Mucosa of rectum (tissue), 2 donors: ENCODE measurements at regions not wholly inside any gene's neighbourhood (a gene's known extent, or its start where the extent isn't known, plus 50 kb on each side); places are given as distances from the start of the nearest gene placed in this dataset.

Source experiments
- H3K27ac ChIP-seq, 2 donors: one replicate each; pipeline ENCODE4 v1.7.0; 2013; ENCODE audit warnings: inconsistent platforms in 2 of 2, low read depth in 2 of 2, low read length in 2 of 2
- H3K27me3 ChIP-seq, 2 donors: one replicate each; pipeline ENCODE4 v1.7.0; 2013; ENCODE audit warnings: low read length in 2 of 2; ENCODE audit not compliant: control insufficient read depth in 2 of 2, insufficient read depth in 2 of 2
- H3K36me3 ChIP-seq, 2 donors: one replicate each; pipeline ENCODE4 v1.7.0; 2013; ENCODE audit warnings: low read length in 2 of 2; ENCODE audit not compliant: control insufficient read depth in 2 of 2, insufficient read depth in 2 of 2
- H3K4me1 ChIP-seq, 2 donors: one replicate each; pipeline ENCODE4 v1.7.0; 2013; ENCODE audit warnings: low read length in 2 of 2, mild to moderate bottlenecking in 1 of 2; ENCODE audit not compliant: control insufficient read depth in 2 of 2, insufficient read depth in 2 of 2
- H3K4me3 ChIP-seq, 2 donors: one replicate each; pipeline ENCODE4 v1.7.0; 2013; ENCODE audit warnings: low read length in 2 of 2
- H3K9ac ChIP-seq, 2 donors: one replicate each; pipeline ENCODE4 v1.7.0; 2013; ENCODE audit warnings: low read length in 2 of 2, low read depth in 1 of 2, mild to moderate bottlenecking in 1 of 2
- H3K9me3 ChIP-seq, 2 donors: one replicate each; pipeline ENCODE4 v1.7.0; 2013; ENCODE audit warnings: low read length in 2 of 2; ENCODE audit not compliant: control insufficient read depth in 2 of 2
- donor health status: healthy.
- donor health status: Normal muscosa, but diverticular disease.

GRCh38 chr6:6810727-6811126, 222.2 kb downstream of the LY86 start:
- Histone ChIP-seq H3K9ac (peak overlapping the region; percentile 63 to 73), H3K4me3 (peak overlapping the region; percentile 60 to 61)

GRCh38 chr6:6811128-6812009, 222.8 kb downstream of the LY86 start:
- H3K27me3 ChIP-seq: no peaks in the 10 kb centered on the region
- H3K27ac ChIP-seq: peak overlapping the region; percentile 84 to 86
- H3K4me1 ChIP-seq: peaks cover 4 to 16% of the 10 kb centered on the region in 2 donors
- peak overlapping the region; percentile 60 to 61 for H3K4me3 ChIP-seq
- peak overlapping the region; percentile 63 to 73 for H3K9ac ChIP-seq
- H3K9me3 ChIP-seq: no peaks in the 10 kb centered on the region
- H3K36me3 ChIP-seq: no peaks in the 10 kb centered on the region

More at GRCh38 chr6:6810727-6811126, 222.2 kb downstream of the LY86 start:
- Histone ChIP-seq H3K27me3 (no peaks in the 10 kb centered on the region), H3K9me3 (no peaks in the 10 kb centered on the region), H3K36me3 (no peaks in the 10 kb centered on the region), H3K27ac (peak overlapping the region; percentile 84 to 86), H3K4me1 (peaks cover 4 to 16% of the 10 kb centered on the region in 2 donors)

GRCh38 chr6:6812427-6812826, 223.9 kb downstream of the LY86 start:
- H3K27me3 ChIP-seq: no peaks in the 10 kb centered on the region
- peaks cover 4 to 16% of the 10 kb centered on the region in 2 donors for H3K4me1 ChIP-seq
- no peaks in the 10 kb centered on the region for H3K9me3 ChIP-seq
- H3K4me3 ChIP-seq: no peak overlapping the region
- no peaks in the 10 kb centered on the region for H3K36me3 ChIP-seq
- no peak overlapping the region for H3K9ac ChIP-seq
- peak overlapping the region in 1 of 2 donors; percentile 86 for H3K27ac ChIP-seq

GRCh38 chr6:6815732-6816131, 227.2 kb downstream of the LY86 start:
- Histone ChIP-seq H3K27me3 (no peaks in the 10 kb centered on the region), H3K4me1 (peaks cover 13 to 25% of the 10 kb centered on the region in 2 donors), H3K4me3 (no peak overlapping the region), H3K9me3 (no peaks in the 10 kb centered on the region), H3K36me3 (no peaks in the 10 kb centered on the region), H3K9ac (no peak overlapping the region), H3K27ac (no peak overlapping the region)

GRCh38 chr6:6816716-6817115, 228.2 kb downstream of the LY86 start:
- Histone ChIP-seq H3K27ac (no peak overlapping the region), H3K4me3 (no peak overlapping the region), H3K36me3 (no peaks in the 10 kb centered on the region), H3K9me3 (no peaks in the 10 kb centered on the region), H3K27me3 (no peaks in the 10 kb centered on the region), H3K9ac (no peak overlapping the region), H3K4me1 (peaks cover 13 to 24% of the 10 kb centered on the region in 2 donors)

GRCh38 chr6:6818078-6818639, 229.6 kb downstream of the LY86 start:
- Histone ChIP-seq H3K4me3 (no peak overlapping the region), H3K4me1 (peaks cover 13 to 21% of the 10 kb centered on the region in 2 donors), H3K27ac (no peak overlapping the region), H3K9ac (no peak overlapping the region), H3K27me3 (no peaks in the 10 kb centered on the region), H3K36me3 (no peaks in the 10 kb centered on the region), H3K9me3 (no peaks in the 10 kb centered on the region)

GRCh38 chr6:6820641-6821238, 232.2 kb downstream of the LY86 start:
- peak overlapping the region; percentile 81 to 88 for H3K27ac ChIP-seq

GRCh38 chr6:6821639-6822261, 233.2 kb downstream of the LY86 start:
- H3K36me3 ChIP-seq: no peaks in the 10 kb centered on the region
- H3K4me1 ChIP-seq: peaks cover 16 to 22% of the 10 kb centered on the region in 2 donors
- H3K4me3 ChIP-seq: no peak overlapping the region
- no peak overlapping the region for H3K9ac ChIP-seq
- peak overlapping the region in 1 of 2 donors; percentile 81 for H3K27ac ChIP-seq
- no peaks in the 10 kb centered on the region for H3K27me3 ChIP-seq
- no peaks in the 10 kb centered on the region for H3K9me3 ChIP-seq

More at GRCh38 chr6:6820641-6821238, 232.2 kb downstream of the LY86 start:
- no peaks in the 10 kb centered on the region for H3K36me3 ChIP-seq
- peaks cover 13 to 21% of the 10 kb centered on the region in 2 donors for H3K4me1 ChIP-seq
- no peaks in the 10 kb centered on the region for H3K27me3 ChIP-seq
- H3K9me3 ChIP-seq: no peaks in the 10 kb centered on the region
- H3K4me3 ChIP-seq: peak overlapping the region in 1 of 2 donors; percentile 11
- peak overlapping the region in 1 of 2 donors; percentile 64 for H3K9ac ChIP-seq

- H3K36me3 ChIP-seq: no peaks in the 10 kb centered on the region
- no peak overlapping the region for H3K9ac ChIP-seq
- H3K27ac ChIP-seq: no peak overlapping the region
- H3K4me1 ChIP-seq: peaks cover 16 to 25% of the 10 kb centered on the region in 2 donors
- H3K4me3 ChIP-seq: no peak overlapping the region
- no peaks in the 10 kb centered on the region for H3K27me3 ChIP-seq
- H3K9me3 ChIP-seq: no peaks in the 10 kb centered on the region
These were observed 234.5 kb downstream of the LY86 start for GRCh38 chr6:6823030-6823429.
